ENCODE measurements at regions not wholly inside any gene's neighbourhood (a gene's known extent, or its start where the extent isn't known, plus 50 kb on each side); places are given as distances from the start of the nearest gene placed in this dataset.

DNA sequence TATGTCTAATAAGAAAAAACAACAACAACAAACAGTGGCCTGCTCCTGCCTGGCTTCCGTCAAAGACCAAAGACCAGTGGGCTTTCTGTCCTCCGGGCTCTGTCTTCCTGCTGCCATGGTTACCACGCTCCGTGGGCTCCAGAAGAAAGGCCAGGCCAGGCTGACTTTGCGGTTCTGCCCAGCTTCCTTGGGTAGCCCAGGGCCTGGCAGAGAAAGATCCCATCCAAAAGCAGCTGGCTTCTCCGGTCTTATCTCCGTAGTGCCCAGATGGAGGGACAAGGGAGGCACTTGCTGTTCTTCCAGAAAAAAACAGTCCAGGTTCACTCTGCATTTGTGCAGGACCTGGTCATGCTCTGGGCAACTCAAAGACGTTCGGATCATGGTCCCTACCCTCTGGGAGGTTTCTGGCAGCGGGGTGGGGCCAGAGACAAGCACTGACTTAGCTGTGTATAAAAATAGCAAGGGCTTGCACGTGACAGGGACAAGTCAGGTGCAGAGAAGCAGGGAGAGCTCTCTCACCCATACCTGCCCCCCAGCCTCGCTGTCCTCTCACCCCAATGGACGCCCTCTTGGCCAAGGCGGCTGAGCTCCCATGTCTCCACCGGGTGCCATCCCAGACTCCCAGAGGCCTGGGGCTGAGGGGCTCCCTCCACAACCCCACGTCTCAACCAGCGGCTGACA, 212.2 kb downstream of the C9orf50 start:
- no peak for DNase-seq

DNA sequence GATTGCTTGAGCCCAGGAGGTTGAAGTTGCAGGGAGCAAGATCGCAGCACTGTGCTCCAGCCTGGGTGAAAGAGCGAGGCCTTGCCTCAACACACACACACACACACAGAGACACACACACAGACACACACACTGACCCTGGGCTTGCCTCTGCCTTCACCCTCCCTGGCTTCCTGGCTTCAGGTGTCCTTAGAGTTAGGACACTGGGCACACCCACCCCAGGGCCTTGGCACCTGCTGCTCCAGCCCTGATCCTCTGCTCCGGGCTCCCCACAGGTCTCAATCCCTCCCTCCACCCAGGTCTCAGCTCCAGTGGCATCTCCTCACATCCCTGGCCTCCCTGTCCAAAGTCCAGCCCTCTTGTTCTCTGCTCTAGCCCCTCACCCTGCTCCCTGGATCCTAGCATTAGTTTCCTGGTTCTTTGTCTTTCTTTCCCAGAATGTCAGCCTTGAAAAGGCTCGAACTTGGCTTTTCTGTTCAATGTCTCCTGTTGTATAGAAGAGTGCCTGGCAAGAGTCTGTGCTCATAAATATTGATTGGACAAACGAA, 212.9 kb downstream of the C9orf50 start:
- no peak for DNase-seq

DNA sequence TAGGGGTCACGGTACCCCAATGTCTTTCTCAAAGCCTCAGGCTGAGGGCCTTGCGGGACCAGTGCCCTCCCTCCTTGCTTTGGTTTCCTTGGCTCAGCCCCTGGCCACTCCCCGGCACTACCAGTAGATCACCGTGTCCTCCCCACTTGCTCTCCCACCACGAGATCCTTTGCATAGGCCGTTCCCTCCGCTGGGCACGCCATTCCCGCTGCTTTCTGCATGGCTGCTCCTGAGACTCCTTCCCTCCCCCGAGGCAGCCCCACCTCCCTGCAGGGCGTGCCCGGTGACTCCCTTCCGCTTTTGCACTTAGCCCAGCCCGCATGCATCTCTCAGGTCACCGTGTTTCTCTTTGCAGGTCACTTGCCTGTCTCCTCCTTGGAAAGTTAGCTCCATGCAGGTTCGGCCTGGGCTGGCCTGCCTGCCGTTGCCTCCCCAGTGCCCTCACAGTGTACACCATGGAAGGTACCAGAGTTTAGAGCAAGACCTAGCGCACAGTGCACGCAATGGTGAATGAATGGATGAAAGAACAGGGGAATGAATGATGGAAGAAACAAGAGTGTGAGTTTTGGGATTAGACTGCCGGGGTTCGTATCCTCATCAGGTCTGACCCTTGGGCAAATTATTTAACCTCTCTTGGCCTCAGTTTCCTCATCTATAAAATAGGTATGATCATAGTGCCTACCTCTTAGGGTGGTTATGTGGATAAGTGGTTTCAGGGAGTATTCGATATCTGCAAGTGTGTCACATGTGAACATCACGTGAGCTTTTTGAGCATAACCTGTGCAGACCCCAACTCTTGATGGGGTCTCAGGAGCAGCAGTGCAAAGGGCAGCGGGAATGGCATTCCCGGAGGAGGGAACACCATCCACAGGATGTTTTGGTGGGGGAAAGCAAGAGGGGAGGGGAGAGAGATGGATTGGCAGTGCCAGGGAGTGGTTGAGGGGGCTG, 214.3 kb downstream of the C9orf50 start:
- DNase-seq: no peak

DNA sequence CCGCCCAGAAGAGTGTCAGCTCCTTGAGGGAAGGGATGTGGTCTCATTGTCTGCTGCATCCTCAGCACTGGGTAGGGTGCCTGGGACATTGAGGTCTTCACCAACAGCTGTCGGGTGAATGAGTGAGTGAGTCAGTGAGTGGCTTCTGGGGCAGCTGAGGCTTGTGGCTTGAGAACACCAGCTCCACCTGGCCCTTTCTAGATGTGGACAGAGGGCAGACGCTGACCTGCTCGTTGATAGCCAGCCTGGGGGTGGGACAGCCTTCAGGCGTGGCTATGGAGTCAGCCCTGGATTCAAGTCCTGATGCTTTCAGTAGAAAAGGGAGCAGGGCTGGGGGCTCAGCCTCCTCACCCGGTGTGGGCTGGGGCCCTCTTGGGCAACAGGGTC, 215.1 kb downstream of the C9orf50 start:
- no peak for DNase-seq

DNA sequence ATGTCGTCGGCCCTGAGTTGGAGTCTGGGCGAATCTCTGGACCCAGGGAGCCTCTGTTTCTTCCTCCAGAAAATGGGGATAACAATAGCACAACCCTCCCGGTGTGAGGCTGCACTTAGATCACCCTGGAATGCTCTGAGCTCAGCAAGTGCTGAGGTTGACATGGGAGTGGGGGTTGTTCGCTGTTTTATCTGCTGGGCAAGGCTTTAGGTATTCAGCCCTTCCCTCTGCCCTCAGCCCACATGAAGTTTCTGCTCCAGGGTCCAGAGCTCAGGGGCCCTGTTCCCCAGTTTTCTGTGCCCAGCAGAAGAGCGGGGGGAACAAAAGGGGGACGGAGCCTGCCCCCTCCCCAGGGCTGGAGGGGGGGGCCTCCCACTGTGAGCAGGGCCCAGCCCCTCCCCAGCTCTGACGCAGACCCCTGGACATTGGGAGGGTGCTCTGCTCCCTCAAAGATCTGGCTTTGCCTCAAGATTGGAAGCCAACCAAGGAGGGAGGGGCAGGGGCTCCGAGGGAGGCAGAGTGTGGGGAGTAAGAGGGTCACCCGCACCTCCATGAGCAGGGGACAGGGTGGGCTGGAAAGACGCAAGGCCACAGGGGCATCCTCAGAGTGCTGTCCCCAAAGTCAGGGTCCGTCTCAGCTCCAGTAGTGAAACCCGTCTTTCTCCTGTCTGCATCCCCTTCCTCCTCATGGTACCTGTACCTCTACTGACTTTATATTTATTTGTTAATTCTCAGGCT, 215.6 kb downstream of the C9orf50 start:
- no peak for DNase-seq

DNA sequence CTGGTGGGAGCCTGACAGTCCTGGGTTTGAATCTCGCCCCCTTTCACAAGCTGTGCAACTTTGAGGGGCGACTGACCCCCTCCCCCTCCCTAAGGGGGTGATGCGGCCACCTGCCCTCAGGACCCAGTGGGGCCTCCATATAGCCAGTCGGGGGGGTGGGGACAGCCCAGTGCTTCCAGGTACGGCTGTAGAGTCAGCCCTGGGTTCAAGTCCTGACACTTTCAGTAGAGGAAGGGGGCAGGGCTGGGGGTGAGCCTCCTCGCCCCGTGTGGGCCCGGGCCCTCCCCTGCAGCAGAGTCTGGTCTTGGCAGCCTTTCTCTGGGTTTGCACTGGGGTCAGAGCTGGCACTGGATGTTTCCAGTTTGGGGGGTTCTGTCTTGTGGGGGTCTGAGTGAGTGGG, 216.3 kb downstream of the C9orf50 start:
- no peak for DNase-seq

DNA sequence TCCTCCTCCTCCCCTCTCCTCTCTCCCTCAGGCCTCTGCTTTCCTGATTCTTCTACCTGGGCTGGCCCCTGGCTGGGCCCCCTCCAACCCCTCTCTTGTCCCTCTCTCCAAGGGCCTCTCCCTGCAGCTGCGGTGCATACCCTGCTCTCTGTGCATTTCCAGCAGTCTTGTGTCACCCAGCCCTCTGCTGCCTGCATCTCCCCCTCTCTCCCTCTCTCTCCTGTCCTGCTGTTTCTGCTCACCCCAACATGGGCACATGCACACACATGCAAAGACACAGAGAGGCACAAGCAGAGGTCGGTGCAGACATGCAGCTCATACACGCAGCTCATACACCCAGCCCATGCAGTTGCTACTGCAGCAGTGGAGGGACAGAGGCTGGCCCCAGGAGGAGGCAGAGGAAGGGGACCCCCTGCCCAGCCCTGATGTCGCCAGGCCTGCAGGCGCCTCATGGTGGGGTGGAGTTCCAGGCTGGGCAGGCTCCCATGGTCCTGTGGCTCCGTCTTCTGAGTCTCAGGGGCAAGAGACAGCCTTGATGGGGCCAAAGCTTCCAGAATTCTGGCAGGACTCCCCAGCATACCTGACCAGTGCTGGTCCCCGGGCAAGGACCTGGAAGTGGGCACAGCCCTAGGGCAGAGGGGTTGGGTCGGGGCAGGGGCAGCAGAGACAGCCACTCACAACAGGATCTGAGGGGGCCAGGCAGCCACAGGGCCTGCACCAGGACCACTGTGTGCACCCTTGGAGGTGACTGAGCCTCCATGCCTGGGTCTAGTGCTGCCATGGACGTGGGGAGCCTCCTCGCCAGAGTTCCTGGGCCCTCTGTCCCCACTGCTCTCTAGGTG, 216.9 kb downstream of the C9orf50 start:
- DNase-seq: no peak

DNA sequence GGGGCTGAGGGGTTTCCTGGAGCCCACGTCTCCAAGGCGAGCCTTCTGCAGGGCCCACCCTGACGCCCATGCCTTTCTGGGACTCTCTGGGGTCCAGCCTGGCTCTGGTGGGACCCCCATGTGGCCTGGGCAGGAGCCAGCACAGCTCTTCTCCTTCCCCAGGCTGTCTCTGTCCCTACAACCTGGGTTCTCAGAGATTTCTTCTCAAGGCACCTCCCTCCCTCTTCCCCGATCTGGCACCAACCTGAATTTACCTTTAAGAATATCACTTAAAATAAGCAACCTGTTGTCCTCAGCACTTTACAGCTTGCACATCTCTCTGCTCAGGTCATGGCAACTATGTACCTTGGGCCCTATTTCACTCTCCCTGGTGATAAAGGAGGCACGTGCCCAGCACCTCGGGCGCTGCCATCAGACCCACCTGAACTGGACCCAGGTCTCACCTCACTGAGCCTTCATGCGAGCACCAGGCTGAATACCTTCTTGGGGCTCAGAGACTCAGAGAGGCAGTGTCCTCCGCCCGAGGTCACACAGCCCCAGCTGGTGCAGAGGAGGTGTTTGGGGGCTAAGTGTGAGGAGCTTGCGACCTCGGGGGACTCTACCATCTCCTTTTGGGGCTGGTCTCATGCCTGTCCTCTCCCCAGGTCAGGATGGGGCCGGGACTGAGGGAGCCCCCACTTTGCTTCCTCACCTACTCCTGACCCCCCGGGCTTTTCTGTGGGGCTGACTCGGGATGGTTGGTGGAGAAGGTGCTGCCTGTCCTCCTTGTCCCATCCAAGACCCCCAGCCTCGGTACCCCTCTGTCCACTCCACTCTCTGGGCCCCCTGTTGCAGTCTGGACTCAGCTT, 217.7 kb downstream of the C9orf50 start:
- no peak for DNase-seq

DNA sequence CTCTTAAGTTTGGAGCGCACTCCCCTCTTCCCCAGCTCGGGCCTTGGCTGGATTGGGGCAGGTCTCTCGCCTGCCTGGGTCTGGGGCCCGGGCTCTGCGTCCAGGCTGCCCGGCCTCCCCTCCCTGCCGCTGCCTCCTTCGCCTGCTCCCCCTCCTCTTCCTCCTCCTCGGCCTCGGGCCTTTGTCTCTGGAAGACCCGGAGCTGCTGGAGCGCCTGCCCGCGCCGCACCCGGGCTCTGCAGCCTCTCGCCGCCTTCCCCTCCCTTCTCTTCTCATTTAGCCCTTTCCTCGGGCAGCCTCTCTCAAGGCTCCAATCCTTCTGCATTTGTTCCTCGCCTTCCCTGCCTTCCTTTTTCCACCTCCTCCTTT, 218.5 kb downstream of the C9orf50 start:
- DNase-seq: no peak

DNA sequence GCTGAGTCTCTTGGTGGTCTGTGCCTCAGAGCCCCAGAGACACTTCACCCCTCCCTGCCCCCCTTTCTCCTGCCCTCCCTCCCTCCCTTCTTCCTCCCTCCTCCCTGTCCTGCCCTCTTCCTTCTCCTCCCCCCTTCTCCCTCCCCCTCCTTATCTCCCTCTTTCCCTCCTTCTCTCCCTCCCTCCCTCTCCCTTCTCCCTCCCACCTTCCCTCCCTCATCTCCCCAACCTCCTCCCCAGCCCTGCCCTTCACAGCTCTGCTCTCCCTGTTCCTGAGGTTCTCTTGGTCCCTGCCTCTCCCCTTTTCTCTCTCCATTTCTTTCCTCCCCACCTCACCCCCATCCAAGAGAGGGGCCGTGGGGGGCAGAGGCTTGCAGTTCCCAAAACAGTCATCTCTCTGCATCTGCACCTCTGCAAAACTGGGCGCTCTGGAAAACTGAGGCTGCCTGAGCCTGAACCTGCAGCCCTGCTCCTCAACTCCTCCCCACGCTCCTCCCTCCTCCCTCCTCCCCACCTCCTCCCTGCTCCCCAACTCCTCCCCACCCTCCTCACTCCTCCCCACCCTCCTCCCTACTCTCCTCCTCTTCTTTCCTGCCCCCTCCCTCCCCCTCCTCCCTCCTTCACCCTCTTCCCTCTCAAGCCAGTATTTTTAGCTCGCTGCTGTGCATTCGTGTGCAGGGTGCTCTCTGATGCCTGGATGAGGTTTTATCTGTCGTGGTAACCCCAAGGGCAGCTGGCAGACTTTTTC, 219.1 kb downstream of the C9orf50 start:
- no peak for DNase-seq

DNA sequence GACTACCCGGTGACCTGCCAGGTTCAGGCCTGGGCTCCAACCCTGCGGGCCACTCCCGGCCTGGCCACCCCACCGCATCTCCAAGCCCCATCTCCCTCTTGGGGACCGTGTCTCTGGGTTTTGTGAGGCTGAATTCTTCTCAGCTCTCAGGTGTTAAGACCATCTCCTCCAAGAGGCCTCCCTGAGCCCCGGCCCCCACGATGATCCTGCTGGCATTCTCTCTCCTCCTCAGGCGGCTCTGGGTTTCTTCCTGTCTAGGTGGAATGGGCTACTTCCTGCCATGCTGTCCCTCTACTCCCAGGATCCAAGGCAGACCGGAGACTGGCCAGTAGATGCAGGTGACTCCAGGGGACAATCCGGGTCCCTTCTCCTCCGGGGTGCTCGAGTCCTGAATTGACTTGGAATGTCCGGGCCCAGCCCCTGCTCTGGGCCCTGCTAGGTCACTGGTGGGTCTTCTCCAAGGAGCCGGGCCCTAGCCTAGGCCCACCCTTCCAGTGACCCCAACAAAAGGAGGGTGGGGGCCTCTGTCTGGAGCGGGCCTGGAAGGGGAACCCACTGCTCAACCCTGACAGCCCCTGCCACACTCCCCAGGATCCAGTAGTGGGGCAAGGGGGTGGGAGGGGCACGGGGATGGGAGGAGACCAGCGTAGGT, 219.8 kb downstream of the C9orf50 start:
- no peak for DNase-seq

DNA sequence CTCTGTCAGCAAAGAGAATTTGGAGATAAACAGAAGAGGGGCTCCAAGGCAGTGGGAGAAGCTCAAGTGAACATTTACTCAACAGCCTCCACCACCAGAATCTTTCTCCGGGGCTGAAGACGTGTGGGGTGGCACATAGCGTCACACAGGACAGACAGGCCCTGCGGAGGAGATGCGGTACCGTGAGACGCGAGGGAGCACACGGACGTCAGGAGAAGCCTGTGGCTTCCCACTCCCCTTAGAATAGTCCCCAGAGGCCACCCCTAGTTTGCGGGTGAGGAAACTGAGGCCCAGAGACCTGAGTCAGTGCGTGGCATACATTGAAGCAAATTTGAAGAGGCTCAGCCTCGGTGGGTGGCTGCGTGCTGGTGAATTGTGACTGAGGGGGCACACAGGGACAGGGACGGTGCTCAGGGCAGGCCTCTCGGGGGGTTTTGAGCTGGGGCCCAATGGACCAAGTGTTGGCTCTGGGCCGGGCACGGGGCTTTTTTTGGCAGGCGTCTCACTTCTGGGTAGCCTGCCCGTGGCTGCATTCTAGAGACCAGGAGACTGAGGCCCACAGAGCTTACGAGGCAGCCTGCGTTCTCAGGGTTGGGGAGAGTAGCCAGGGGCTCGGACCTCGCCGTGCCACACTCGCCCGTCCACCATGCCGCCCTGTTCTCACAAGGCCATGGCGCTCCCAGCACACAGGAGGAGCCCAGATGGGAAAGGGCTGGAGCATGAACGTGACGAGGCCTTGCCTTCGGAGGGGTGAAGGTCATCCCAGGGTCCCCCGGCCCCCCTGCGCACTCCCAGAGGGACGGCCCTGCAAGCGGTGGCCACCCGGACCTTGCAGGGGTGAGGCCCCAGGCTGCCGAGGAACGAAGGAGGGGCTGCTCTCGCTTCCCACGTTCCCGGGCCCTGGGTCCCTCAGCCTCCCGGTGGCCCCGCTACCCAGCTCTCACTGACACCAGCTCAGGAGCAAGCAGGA, 220.6 kb downstream of the C9orf50 start:
- no peak for DNase-seq

DNA sequence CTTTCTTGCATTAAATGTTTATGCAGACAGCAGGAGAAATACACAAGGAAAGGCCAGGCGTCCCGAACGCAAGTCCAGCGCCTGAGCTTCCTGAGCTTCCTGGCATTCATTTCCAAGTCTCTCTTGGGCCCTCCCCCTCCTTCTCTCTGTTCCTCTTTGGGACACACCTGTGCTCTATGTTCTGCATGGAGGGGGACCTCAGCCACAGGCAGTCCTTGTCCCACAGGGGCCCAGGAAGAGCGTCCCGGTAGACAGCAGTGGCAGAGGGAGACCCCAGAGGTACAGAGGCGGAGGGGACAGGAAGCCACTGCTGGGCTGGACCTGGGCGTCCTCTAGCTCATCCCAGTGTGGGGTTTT, 221.3 kb downstream of the C9orf50 start:
- DNase-seq: no peak

DNA sequence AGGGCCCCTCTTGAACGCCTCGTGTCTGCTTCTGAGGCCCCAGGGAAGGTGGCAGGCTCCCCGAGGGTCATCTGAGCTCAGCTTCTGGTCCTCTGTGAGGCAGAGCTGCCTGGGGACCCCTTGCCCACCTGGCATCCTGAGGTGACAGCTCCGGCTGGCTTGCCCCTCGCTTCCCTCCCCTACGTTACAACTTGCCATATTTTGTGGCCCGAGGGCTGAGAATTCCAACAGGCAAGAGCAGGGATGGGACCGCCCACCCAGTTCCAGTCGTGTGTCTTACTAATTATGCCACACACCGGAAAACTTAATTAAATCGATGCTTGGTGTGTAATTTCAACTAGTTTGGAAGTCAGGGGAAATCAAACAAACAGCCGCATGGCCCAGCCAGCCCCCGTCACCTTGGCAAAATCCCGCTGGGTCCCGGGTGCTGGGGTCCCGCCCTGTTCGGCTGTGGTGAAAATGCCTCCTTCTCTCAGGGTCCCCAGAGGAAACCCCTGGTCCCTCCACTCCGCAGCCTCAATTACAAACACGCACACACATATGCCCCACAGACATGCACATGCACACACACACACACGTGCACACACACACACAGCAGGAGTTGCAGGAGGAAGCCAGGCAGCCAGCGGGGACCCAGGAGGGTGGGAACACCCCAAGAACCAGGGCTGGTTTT, 221.0 kb upstream of the IER5L start:
- no peak for DNase-seq

DNA sequence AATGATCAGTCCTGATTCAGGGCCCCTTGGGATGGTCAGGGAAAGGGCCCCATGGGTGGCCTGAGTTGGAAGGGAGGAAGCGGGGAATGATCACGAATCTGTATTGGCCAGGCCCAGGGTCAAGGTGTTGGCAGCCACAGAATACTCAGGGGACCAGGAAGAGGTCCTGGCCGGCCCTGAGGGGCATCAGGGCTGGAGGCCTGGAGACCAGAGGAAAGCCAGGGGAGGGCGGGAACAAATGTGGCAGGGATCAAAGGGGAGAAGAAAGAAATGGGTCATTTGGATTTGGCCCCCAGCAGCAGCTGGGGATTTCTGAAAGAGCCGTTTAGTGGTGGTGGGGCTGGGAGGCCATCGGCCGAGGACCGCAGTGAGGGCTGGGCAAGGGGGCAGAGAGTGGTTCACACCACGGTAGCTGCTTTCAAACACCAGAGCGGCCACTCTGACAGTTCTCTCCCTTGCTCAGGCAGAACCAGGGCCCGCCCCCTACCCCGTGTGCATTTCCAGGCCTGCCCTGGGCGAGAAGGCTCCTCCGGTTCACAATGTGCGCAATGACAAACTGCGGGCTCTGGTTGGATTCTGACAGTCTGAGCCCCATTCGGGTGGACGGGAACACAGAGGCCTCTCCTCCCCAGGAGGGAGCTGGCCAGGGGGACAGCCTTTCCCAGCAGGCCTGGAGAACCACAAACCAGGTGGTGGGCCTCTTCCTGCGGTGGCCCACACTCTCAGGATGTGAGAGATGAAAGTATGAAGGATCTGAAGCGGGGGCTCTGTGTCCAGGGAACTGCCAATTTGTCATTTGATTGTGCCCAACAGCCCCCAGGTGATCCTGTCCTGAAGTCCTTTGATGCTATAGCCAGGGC, 220.3 kb upstream of the IER5L start:
- DNase-seq: no peak

DNA sequence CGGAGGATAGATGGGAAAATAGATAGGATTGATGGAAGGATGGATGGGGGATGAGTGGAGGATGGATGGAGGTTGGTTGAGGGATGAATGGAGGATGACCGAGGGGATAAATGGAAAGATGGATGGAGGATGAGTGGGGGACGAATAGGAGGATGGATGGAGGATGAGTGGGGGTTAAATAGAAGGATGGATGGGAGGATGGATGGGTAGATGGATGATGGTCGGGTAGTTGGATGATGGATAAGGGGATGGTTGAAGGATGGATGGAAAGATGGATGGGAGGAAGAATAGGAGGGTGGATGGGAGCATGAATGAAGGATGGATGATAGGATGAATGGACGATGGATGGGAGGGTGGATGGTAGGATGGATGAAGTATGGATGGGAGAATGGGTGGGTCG, 219.3 kb upstream of the IER5L start:
- DNase-seq: no peak

DNA sequence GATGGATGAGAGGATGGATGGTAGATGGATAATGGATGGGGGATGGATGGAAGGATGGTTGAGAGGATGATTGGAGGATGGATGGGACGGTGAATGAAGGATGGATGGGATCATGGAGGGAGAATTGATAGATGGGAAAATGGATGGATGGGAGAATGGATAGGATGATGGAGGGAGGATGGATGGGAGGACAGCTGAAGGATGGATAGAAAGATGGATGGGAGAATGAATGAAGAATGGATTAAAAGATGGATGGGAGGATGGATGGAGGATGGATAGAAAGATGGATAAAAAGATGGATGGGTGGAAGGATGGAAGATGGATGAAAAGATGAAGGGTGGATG, 218.3 kb upstream of the IER5L start:
- no peak for DNase-seq

All from activated gamma-delta T cell (primary cell).